HEK293 (cell line): ENCODE measurements at regions not wholly inside any gene's neighbourhood (a gene's known extent, or its start where the extent isn't known, plus 50 kb on each side); places are given as distances from the start of the nearest gene placed in this dataset.

ENCODE experiments used
- EGR2 ChIP-seq: fragments of 450-650 bp; formaldehyde crosslinking; IDR thresholded peaks from 2 replicates; pipeline ENCODE4 v1.5.1; 2016; ENCODE audit warnings: low read depth, missing biosample characterization, missing genetic modification characterization
- ZFP69B ChIP-seq: fragments of 450-650 bp; formaldehyde crosslinking; IDR thresholded peaks from 2 replicates; pipeline ENCODE4 v1.5.1; 2016; ENCODE audit warnings: missing biosample characterization, missing genetic modification characterization
- ZNF140 ChIP-seq: fragments of 450-650 bp; formaldehyde crosslinking; IDR thresholded peaks from 2 replicates; pipeline ENCODE4 v1.5.1; 2016; ENCODE audit warnings: missing biosample characterization, missing genetic modification characterization
- ZNF274 ChIP-seq, 2 experiments: fragments of 200-500 bp in 1 of 2; fragments of 450-650 bp in 1 of 2; sonication (Bioruptor generic) in 1 of 2; formaldehyde crosslinking in 1 of 2; IDR thresholded peaks; 2 replicates each; pipeline versions ENCODE4 v1.5.1 to v1.6.1; 2014 to 2016; ENCODE audit warnings: borderline replicate concordance in 1 of 2, inconsistent platforms in 1 of 2, low read length in 1 of 2, missing biosample characterization in 1 of 2, missing genetic modification characterization in 1 of 2
- ZNF350 ChIP-seq: fragments of 450-650 bp; formaldehyde crosslinking; IDR thresholded peaks from 2 replicates; pipeline ENCODE4 v1.5.0; 2017; ENCODE audit warnings: missing biosample characterization, mild to moderate bottlenecking, missing genetic modification characterization
- ZNF416 ChIP-seq: fragments of 450-650 bp; formaldehyde crosslinking; IDR thresholded peaks from 2 replicates; pipeline ENCODE4 v1.5.1; 2016; ENCODE audit warnings: missing biosample characterization, missing genetic modification characterization
- ZNF514 ChIP-seq: fragments of 450-650 bp; formaldehyde crosslinking; IDR thresholded peaks from 2 replicates; pipeline ENCODE4 v1.5.1; 2016; ENCODE audit warnings: missing biosample characterization, missing genetic modification characterization
- TF ChIP-seq, protein P1 (sequence below): fragments of 450-650 bp; formaldehyde crosslinking; IDR thresholded peaks from 2 replicates; pipeline ENCODE4 v1.5.1; 2016; ENCODE audit warnings: missing biosample characterization, missing genetic modification characterization
- TF ChIP-seq, protein P2 (sequence below): fragments of 450-650 bp; formaldehyde crosslinking; IDR thresholded peaks from 2 replicates; pipeline ENCODE4; 2016; ENCODE audit warnings: missing biosample characterization, missing genetic modification characterization
- TF ChIP-seq, protein P3 (sequence below): fragments of 450-650 bp; IDR thresholded peaks from 2 replicates; pipeline ENCODE4 v1.5.1; 2018; ENCODE audit warnings: missing biosample characterization, mild to moderate bottlenecking, missing genetic modification characterization
- TF ChIP-seq, protein P4 (sequence below): sonication (generic); formaldehyde crosslinking; IDR thresholded peaks from 2 replicates; pipeline ENCODE4 v1.8.1; 2022; ENCODE audit warnings: mild to moderate bottlenecking, moderate library complexity, missing genetic modification reagents
- TF ChIP-seq, protein P5 (sequence below): fragments of 450-650 bp; formaldehyde crosslinking; IDR thresholded peaks from 2 replicates; pipeline ENCODE4 v1.5.1; 2016; ENCODE audit warnings: missing biosample characterization, missing genetic modification characterization
- TF ChIP-seq, protein P6 (sequence below): fragments of 450-650 bp; formaldehyde crosslinking; IDR thresholded peaks from 2 replicates; pipeline ENCODE4 v1.5.1; 2016; ENCODE audit warnings: missing biosample characterization, missing genetic modification characterization
- TF ChIP-seq, protein P7 (sequence below): fragments of 450-650 bp; formaldehyde crosslinking; IDR thresholded peaks from 2 replicates; pipeline ENCODE4 v1.5.1; 2017; ENCODE audit warnings: missing biosample characterization, mild to moderate bottlenecking, missing genetic modification characterization, moderate library complexity

DNA sequence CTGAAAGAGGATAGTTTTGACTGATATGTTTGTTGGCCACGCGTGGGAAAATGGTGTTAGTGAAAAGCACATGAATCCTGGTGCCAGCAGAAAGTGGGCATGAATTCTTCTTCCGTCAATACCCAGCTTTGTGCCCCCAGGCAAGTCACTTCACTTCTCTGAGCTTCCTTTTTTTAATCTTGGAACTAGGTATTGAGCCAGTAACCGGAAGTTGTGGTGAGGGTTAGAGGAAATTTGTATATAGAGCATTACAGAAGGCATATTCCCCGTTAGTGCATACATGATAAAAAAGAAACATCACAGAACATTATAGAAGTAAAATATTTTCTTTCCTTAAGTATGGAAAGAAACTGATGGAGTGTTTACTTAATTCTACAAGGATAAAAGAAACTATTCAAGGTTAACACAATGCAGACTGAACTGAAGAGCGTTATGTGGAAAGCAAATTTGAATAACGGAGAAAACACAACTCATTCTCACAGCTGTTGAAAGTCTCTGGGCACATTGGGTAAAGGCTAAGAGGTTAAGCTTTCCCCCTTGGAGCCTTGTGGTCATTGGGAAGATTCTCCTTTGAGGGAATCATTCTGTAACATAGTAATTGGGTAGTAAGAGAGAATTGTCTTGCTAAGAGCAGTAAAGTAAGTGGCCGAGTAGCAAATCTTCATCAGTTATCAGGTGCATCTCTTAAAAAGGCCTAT is 223.1 kb downstream of the BCAS1 start:
- TF ChIP-seq ZNF274 (IDR thresholded peaks at IDR 0.05; ENCODE audit: low read length) (no peak), ZNF274 (tag by site-specific recombination; IDR thresholded peaks at IDR 0.05; ENCODE audit: borderline replicate concordance) (no peak), ZNF514 (tag by site-specific recombination) (no peak), ZNF350 (tag by site-specific recombination) (no peak), EGR2 (tag by site-specific recombination) (no peak), ZNF140 (tag by site-specific recombination) (no peak), ZNF416 (tag by site-specific recombination) (no peak), ZFP69B (no peak)
- TF ChIP-seq, protein P1, sequence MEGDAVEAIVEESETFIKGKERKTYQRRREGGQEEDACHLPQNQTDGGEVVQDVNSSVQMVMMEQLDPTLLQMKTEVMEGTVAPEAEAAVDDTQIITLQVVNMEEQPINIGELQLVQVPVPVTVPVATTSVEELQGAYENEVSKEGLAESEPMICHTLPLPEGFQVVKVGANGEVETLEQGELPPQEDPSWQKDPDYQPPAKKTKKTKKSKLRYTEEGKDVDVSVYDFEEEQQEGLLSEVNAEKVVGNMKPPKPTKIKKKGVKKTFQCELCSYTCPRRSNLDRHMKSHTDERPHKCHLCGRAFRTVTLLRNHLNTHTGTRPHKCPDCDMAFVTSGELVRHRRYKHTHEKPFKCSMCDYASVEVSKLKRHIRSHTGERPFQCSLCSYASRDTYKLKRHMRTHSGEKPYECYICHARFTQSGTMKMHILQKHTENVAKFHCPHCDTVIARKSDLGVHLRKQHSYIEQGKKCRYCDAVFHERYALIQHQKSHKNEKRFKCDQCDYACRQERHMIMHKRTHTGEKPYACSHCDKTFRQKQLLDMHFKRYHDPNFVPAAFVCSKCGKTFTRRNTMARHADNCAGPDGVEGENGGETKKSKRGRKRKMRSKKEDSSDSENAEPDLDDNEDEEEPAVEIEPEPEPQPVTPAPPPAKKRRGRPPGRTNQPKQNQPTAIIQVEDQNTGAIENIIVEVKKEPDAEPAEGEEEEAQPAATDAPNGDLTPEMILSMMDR: no peak
- TF ChIP-seq, protein P2, sequence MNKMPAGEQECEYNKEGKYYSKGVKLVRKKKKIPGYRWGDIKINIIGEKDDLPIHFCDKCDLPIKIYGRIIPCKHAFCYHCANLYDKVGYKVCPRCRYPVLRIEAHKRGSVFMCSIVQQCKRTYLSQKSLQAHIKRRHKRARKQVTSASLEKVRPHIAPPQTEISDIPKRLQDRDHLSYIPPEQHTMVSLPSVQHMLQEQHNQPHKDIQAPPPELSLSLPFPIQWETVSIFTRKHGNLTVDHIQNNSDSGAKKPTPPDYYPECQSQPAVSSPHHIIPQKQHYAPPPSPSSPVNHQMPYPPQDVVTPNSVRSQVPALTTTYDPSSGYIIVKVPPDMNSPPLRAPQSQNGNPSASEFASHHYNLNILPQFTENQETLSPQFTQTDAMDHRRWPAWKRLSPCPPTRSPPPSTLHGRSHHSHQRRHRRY (tag by site-specific recombination): no peak
- TF ChIP-seq, protein P3, sequence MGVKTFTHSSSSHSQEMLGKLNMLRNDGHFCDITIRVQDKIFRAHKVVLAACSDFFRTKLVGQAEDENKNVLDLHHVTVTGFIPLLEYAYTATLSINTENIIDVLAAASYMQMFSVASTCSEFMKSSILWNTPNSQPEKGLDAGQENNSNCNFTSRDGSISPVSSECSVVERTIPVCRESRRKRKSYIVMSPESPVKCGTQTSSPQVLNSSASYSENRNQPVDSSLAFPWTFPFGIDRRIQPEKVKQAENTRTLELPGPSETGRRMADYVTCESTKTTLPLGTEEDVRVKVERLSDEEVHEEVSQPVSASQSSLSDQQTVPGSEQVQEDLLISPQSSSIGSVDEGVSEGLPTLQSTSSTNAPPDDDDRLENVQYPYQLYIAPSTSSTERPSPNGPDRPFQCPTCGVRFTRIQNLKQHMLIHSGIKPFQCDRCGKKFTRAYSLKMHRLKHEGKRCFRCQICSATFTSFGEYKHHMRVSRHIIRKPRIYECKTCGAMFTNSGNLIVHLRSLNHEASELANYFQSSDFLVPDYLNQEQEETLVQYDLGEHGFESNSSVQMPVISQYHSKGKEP (tag by site-specific recombination): no peak
- TF ChIP-seq, protein P4, sequence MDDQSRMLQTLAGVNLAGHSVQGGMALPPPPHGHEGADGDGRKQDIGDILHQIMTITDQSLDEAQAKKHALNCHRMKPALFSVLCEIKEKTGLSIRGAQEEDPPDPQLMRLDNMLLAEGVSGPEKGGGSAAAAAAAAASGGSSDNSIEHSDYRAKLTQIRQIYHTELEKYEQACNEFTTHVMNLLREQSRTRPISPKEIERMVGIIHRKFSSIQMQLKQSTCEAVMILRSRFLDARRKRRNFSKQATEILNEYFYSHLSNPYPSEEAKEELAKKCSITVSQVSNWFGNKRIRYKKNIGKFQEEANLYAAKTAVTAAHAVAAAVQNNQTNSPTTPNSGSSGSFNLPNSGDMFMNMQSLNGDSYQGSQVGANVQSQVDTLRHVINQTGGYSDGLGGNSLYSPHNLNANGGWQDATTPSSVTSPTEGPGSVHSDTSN (CRISPR knock-in tag): no peak
- TF ChIP-seq, protein P5, sequence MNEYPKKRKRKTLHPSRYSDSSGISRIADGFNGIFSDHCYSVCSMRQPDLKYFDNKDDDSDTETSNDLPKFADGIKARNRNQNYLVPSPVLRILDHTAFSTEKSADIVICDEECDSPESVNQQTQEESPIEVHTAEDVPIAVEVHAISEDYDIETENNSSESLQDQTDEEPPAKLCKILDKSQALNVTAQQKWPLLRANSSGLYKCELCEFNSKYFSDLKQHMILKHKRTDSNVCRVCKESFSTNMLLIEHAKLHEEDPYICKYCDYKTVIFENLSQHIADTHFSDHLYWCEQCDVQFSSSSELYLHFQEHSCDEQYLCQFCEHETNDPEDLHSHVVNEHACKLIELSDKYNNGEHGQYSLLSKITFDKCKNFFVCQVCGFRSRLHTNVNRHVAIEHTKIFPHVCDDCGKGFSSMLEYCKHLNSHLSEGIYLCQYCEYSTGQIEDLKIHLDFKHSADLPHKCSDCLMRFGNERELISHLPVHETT: no peak
- TF ChIP-seq, protein P6, sequence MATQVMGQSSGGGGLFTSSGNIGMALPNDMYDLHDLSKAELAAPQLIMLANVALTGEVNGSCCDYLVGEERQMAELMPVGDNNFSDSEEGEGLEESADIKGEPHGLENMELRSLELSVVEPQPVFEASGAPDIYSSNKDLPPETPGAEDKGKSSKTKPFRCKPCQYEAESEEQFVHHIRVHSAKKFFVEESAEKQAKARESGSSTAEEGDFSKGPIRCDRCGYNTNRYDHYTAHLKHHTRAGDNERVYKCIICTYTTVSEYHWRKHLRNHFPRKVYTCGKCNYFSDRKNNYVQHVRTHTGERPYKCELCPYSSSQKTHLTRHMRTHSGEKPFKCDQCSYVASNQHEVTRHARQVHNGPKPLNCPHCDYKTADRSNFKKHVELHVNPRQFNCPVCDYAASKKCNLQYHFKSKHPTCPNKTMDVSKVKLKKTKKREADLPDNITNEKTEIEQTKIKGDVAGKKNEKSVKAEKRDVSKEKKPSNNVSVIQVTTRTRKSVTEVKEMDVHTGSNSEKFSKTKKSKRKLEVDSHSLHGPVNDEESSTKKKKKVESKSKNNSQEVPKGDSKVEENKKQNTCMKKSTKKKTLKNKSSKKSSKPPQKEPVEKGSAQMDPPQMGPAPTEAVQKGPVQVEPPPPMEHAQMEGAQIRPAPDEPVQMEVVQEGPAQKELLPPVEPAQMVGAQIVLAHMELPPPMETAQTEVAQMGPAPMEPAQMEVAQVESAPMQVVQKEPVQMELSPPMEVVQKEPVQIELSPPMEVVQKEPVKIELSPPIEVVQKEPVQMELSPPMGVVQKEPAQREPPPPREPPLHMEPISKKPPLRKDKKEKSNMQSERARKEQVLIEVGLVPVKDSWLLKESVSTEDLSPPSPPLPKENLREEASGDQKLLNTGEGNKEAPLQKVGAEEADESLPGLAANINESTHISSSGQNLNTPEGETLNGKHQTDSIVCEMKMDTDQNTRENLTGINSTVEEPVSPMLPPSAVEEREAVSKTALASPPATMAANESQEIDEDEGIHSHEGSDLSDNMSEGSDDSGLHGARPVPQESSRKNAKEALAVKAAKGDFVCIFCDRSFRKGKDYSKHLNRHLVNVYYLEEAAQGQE (tag by site-specific recombination): no peak
- TF ChIP-seq, protein P7, sequence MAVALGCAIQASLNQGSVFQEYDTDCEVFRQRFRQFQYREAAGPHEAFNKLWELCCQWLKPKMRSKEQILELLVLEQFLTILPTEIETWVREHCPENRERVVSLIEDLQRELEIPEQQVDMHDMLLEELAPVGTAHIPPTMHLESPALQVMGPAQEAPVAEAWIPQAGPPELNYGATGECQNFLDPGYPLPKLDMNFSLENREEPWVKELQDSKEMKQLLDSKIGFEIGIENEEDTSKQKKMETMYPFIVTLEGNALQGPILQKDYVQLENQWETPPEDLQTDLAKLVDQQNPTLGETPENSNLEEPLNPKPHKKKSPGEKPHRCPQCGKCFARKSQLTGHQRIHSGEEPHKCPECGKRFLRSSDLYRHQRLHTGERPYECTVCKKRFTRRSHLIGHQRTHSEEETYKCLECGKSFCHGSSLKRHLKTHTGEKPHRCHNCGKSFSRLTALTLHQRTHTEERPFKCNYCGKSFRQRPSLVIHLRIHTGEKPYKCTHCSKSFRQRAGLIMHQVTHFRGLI (tag by site-specific recombination): no peak
